Loucy (cell line): ENCODE measurements at regions not wholly inside any gene's neighbourhood (a gene's known extent, or its start where the extent isn't known, plus 50 kb on each side); places are given as distances from the start of the nearest gene placed in this dataset.

Experiments
- EZH2phosphoT487 ChIP-seq: fragments of 200-600 bp; IDR thresholded peaks from 2 replicates; pipeline ENCODE4 v1.6.1; 2018; ENCODE audit warnings: antibody characterized with exemption, mild to moderate bottlenecking, moderate library complexity, borderline replicate concordance
- TF ChIP-seq, protein P1 (sequence below): fragments of 200-600 bp; sonication (generic); conservative IDR thresholded peaks from 2 replicates; pipeline ENCODE4 v1.5.1; 2014; ENCODE audit warnings: mild to moderate bottlenecking, antibody characterized with exemption, low read length

DNA sequence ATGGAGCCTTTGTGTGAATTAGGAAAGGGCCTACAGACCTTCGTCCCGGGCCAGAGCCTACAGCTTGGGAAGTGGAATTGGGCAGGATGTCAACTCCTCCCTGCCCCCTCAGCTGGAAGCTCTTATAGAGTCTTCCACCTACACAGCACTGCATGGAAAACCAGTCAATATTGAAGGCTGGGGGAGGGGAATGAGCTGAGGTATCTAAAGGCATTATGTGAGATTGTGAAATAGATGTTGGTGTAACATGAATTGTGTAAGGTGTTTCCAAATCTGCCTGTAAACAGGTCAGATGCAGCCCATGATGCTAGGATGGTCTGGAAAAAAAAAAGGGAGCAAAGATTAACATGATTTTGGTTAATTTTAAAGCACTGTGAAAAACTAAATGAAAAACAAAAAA lies 433.5 kb upstream of the POU3F3 start:
- TF ChIP-seq, protein P1, sequence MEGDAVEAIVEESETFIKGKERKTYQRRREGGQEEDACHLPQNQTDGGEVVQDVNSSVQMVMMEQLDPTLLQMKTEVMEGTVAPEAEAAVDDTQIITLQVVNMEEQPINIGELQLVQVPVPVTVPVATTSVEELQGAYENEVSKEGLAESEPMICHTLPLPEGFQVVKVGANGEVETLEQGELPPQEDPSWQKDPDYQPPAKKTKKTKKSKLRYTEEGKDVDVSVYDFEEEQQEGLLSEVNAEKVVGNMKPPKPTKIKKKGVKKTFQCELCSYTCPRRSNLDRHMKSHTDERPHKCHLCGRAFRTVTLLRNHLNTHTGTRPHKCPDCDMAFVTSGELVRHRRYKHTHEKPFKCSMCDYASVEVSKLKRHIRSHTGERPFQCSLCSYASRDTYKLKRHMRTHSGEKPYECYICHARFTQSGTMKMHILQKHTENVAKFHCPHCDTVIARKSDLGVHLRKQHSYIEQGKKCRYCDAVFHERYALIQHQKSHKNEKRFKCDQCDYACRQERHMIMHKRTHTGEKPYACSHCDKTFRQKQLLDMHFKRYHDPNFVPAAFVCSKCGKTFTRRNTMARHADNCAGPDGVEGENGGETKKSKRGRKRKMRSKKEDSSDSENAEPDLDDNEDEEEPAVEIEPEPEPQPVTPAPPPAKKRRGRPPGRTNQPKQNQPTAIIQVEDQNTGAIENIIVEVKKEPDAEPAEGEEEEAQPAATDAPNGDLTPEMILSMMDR: no peak
- no peak for TF ChIP-seq EZH2phosphoT487
